ENCODE measurements at regions not wholly inside any gene's neighbourhood (a gene's known extent, or its start where the extent isn't known, plus 50 kb on each side); places are given as distances from the start of the nearest gene placed in this dataset.

DNA sequence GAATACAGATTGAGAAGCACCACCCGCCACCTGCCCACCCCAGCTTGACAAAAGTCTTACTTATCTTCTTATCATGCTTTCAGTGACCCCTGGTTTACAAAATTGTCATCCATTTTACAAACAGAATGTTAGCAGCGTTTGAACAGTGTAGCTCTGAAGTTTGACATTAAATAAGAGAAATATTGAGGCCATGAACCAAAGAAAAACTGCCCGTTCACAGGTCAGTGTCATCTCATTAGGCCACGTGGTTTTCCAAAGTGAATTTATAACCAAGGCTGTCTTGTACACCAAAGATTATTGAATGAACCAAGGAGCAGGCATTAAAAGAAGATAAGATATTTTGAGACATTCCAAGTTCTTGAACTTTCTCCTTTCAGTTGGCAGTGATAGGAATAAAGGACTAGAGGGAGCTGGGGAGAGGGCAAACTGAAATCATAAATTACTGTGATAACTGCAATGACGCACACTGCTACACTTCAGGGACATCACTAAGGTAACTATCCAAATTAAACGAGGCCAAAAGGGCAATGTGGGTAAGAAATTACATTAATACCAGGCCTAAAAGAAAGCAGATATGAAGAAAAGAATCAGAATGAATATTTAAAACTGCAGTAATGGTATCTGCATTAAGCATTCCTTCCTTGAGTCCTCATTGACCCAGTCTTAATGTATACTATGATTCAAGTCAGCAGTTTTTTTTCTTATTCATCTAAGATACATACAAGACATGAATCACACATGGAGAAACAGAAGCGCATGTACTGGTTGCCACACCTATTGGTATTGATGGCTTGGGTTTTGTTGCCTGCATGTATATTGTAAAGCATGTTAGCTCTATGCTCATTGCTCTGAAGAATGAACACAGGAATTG lies 159.8 kb upstream of the ARG1 start:
- TF ChIP-seq, protein P1, sequence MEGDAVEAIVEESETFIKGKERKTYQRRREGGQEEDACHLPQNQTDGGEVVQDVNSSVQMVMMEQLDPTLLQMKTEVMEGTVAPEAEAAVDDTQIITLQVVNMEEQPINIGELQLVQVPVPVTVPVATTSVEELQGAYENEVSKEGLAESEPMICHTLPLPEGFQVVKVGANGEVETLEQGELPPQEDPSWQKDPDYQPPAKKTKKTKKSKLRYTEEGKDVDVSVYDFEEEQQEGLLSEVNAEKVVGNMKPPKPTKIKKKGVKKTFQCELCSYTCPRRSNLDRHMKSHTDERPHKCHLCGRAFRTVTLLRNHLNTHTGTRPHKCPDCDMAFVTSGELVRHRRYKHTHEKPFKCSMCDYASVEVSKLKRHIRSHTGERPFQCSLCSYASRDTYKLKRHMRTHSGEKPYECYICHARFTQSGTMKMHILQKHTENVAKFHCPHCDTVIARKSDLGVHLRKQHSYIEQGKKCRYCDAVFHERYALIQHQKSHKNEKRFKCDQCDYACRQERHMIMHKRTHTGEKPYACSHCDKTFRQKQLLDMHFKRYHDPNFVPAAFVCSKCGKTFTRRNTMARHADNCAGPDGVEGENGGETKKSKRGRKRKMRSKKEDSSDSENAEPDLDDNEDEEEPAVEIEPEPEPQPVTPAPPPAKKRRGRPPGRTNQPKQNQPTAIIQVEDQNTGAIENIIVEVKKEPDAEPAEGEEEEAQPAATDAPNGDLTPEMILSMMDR (IDR thresholded peaks at IDR 0.05; ENCODE audit: low read depth, low read length) = no peak
- no peak for TF ChIP-seq EZH2phosphoT487 (IDR thresholded peaks at IDR 0.05; ENCODE audit: low read depth)
